Transverse colon (tissue), 4 donors: ENCODE measurements at regions not wholly inside any gene's neighbourhood (a gene's known extent, or its start where the extent isn't known, plus 50 kb on each side); places are given as distances from the start of the nearest gene placed in this dataset.

Source experiments
- DNase-seq: peaks from one replicate; pipeline ENCODE4 v3.0.0-alpha.2; 2019
- H3K27ac ChIP-seq, 4 donors: fragments of 200-600 bp; sonication (generic); 2 replicates each; pipeline ENCODE4 v1.5.1; 2016 to 2018; ENCODE audit warnings: inconsistent platforms in 4 of 4
- H3K27me3 ChIP-seq: fragments of 200-600 bp; sonication (generic); 2 replicates; pipeline ENCODE4 v1.5.1; 2017; ENCODE audit warnings: inconsistent platforms
- H3K36me3 ChIP-seq, 4 donors: fragments of 200-600 bp; sonication (generic); 2 replicates each; pipeline ENCODE4 v1.5.1; 2017 to 2019; ENCODE audit warnings: inconsistent platforms in 4 of 4
- H3K4me1 ChIP-seq, 4 donors: fragments of 200-600 bp; sonication (generic); 2 replicates each; pipeline ENCODE4 v1.5.1; 2017 to 2020; ENCODE audit warnings: inconsistent platforms in 4 of 4
- H3K4me3 ChIP-seq, 4 donors: fragments of 200-600 bp; sonication (generic); 1 replicate in 1 of 4; 2 replicates in 3 of 4; pipeline versions ENCODE4 v1.5.1 to v1.6.1; 2017 to 2019; ENCODE audit warnings: inconsistent platforms in 4 of 4
- H3K9me3 ChIP-seq, 2 donors: fragments of 200-600 bp; sonication (generic); 2 replicates each; pipeline ENCODE4 v1.5.1; 2017 to 2019; ENCODE audit warnings: inconsistent platforms in 2 of 2
- EP300 ChIP-seq: sonication (generic); formaldehyde crosslinking; IDR thresholded peaks from one replicate; pipeline ENCODE4 v1.6.1; 2017; ENCODE audit warnings: antibody characterized with exemption, low read depth
- POLR2A ChIP-seq: fragments of 450-650 bp; IDR thresholded peaks from one replicate; pipeline ENCODE4 v1.6.1; 2016; ENCODE audit warnings: antibody characterized with exemption, mild to moderate bottlenecking, moderate library complexity
- POLR2AphosphoS5 ChIP-seq, 3 donors: sonication (generic); formaldehyde crosslinking; IDR thresholded peaks; one replicate each; pipeline ENCODE4 v1.6.1; 2016; ENCODE audit warnings: antibody characterized with exemption in 3 of 3
- WGBS, 2 donors: methylation state at CpG; one replicate each; pipeline ENCODE4 v1.1.5; 2018; ENCODE audit warnings: low coverage in 1 of 2; 5-methylcytosine and 5-hydroxymethylcytosine counted together
- in situ Hi-C, 4 donors: fragments of 200-750 bp; cut with MboI; loops; one replicate each; pipeline versions ENCODE4 v1.15.0 to v1.15.1; 2017; ENCODE audit warnings: low sequenced_read_pairs in 3 of 4, low pct_ligation_motif_present in 1 of 4, low pct_unique_long_range_greater_than_20kb in 1 of 4
- intact Hi-C: fragments of 100-400 bp; cut with DNase I; formaldehyde crosslinking; loops from one replicate; pipeline ENCODE4 v1.15.1; 2023; ENCODE audit warnings: low total_unique reads
- TF ChIP-seq, protein P1 (sequence below), 5 experiments: fragments of 200-600 bp in 3 of 5; fragments of 450-650 bp in 2 of 5; sonication (generic) in 3 of 5; IDR thresholded peaks; 1 replicate in 2 of 5; 2 replicates in 3 of 5; pipeline ENCODE4 v1.5.1; 2016 to 2017; ENCODE audit warnings: antibody characterized with exemption in 5 of 5, inconsistent platforms in 3 of 5, mild to moderate bottlenecking in 2 of 5, moderate library complexity in 1 of 5

DNA sequence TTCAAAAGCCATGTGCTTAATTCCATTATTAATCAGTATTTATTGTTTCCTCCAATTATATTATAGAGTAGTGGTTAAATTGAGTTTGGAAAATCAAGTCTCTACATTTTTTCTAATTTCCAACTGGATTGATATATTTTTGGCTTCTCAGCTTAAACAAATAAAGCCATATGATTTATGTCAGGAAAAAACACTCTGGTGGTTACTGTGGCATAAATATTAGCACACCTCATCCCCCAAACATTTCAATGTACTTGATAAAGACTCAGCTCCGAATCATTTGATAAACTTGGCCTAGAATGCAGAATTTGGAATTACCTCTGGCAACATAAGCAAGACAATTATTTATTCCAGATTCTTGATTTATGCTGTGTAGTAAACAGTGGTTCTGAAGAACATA is 2313.8 kb downstream of the ARAP2 start:
- Histone ChIP-seq H3K4me3 (no peak overlapping the region), H3K27me3 (no peaks in the 10 kb centered on the region), H3K9me3 (no peaks in the 10 kb centered on the region), H3K27ac (no peak overlapping the region), H3K4me1 (no peaks in the 10 kb centered on the region), H3K36me3 (no peaks in the 10 kb centered on the region)
- 33 to 48% methylated on average over 1 of the region's 1 CpG for WGBS, 2 donors
- TF ChIP-seq POLR2A: no peak
- TF ChIP-seq, protein P1, sequence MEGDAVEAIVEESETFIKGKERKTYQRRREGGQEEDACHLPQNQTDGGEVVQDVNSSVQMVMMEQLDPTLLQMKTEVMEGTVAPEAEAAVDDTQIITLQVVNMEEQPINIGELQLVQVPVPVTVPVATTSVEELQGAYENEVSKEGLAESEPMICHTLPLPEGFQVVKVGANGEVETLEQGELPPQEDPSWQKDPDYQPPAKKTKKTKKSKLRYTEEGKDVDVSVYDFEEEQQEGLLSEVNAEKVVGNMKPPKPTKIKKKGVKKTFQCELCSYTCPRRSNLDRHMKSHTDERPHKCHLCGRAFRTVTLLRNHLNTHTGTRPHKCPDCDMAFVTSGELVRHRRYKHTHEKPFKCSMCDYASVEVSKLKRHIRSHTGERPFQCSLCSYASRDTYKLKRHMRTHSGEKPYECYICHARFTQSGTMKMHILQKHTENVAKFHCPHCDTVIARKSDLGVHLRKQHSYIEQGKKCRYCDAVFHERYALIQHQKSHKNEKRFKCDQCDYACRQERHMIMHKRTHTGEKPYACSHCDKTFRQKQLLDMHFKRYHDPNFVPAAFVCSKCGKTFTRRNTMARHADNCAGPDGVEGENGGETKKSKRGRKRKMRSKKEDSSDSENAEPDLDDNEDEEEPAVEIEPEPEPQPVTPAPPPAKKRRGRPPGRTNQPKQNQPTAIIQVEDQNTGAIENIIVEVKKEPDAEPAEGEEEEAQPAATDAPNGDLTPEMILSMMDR (IDR thresholded peaks at IDR 0.05): no peak
- no peak for TF ChIP-seq EP300
- no peak for TF ChIP-seq POLR2AphosphoS5 (IDR thresholded peaks at IDR 0.05)
- intact Hi-C loops (no loop called here), in situ Hi-C loops (no loop called here)
- DNase-seq: no peak

DNA sequence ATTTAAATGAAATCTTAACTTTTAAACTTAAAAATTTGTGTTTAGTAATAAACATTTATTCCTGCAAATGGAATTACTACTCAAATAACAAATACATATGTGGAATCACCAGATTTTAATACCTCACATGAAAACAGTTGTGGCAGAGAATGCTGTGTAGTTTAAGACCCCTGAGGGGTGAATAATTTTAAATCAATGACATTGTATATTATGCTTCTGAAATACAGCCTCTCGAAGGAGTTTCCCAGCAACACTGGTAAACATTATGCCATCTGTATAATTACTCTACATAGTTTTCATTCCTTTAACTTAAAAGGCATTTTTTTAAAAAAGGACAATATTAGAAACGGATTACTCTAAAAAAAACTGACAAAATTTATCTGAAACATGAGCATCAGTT is 2313.3 kb downstream of the ARAP2 start:
- Histone ChIP-seq H3K4me1 (no peaks in the 10 kb centered on the region), H3K4me3 (no peak overlapping the region), H3K27ac (no peak overlapping the region), H3K36me3 (no peaks in the 10 kb centered on the region), H3K27me3 (no peaks in the 10 kb centered on the region), H3K9me3 (no peaks in the 10 kb centered on the region)
- intact Hi-C loops (no loop called here), in situ Hi-C loops (no loop called here)
- 63 to 70% methylated on average over 2 of the region's 2 CpGs for WGBS, 2 donors
- DNase-seq: no peak
- TF ChIP-seq POLR2AphosphoS5 (IDR thresholded peaks at IDR 0.05): no peak
- TF ChIP-seq, protein P1 (IDR thresholded peaks at IDR 0.05): no peak
- TF ChIP-seq EP300: no peak
- no peak for TF ChIP-seq POLR2A

- no peak for DNase-seq
- intact Hi-C loops (no loop called here), in situ Hi-C loops (no loop called here)
- no peak for TF ChIP-seq POLR2A
- TF ChIP-seq EP300: no peak
- TF ChIP-seq, protein P1 (IDR thresholded peaks at IDR 0.05): no peak
- TF ChIP-seq POLR2AphosphoS5 (IDR thresholded peaks at IDR 0.05): no peak
- Histone ChIP-seq H3K4me1 (no peaks in the 10 kb centered on the region), H3K9me3 (no peaks in the 10 kb centered on the region), H3K27me3 (no peaks in the 10 kb centered on the region), H3K27ac (no peak overlapping the region), H3K4me3 (no peak overlapping the region), H3K36me3 (no peaks in the 10 kb centered on the region)
These were observed 2304.0 kb downstream of the ARAP2 start for GRCh38 chr4:33940281-33940680.

- WGBS, 2 donors: 65 to 94% methylated on average over 1 of the region's 1 CpG
- no peak for DNase-seq
These were observed 2302.5 kb downstream of the ARAP2 start for GRCh38 chr4:33941854-33942253.

More at GRCh38 chr4:33941854-33942253, 2302.5 kb downstream of the ARAP2 start:
- in situ Hi-C loops (no loop called here), intact Hi-C loops (no loop called here)
- Histone ChIP-seq H3K4me3 (no peak overlapping the region), H3K36me3 (no peaks in the 10 kb centered on the region), H3K4me1 (no peaks in the 10 kb centered on the region), H3K27me3 (no peaks in the 10 kb centered on the region), H3K27ac (no peak overlapping the region), H3K9me3 (no peaks in the 10 kb centered on the region)
- TF ChIP-seq EP300 (no peak), POLR2AphosphoS5 (IDR thresholded peaks at IDR 0.05) (no peak), POLR2A (no peak)
- TF ChIP-seq, protein P1 (IDR thresholded peaks at IDR 0.05): no peak
